ENCODE measurements at regions not wholly inside any gene's neighbourhood (a gene's known extent, or its start where the extent isn't known, plus 50 kb on each side); places are given as distances from the start of the nearest gene placed in this dataset.
"Not testable (repeated sequence)": the region's sequence is repeated elsewhere in the genome, so short reads cannot be mapped to it uniquely, and the experiment has no call there.

GRCh38 chr9:113665064-113665463 lies 201.5 kb downstream of the RGS3 start:
- DNase-seq (ENCODE audit: low read depth): no peak

GRCh38 chr9:113665756-113666155 lies 202.2 kb downstream of the RGS3 start:
- no peak for DNase-seq (ENCODE audit: low read depth)

GRCh38 chr9:113668061-113668460 lies 204.5 kb downstream of the RGS3 start:
- no peak for DNase-seq (ENCODE audit: low read depth)

GRCh38 chr9:113669522-113670115 lies 206.1 kb downstream of the RGS3 start:
- no peak for DNase-seq (ENCODE audit: low read depth)

- no peak for DNase-seq (ENCODE audit: low read depth)
Measured at GRCh38 chr9:113673726-113674125, 202.4 kb upstream of the ZNF618 start.

- no peak for DNase-seq (ENCODE audit: low read depth)
Measured at GRCh38 chr9:113674436-113674835, 201.7 kb upstream of the ZNF618 start.

- no peak for DNase-seq (ENCODE audit: low read depth)
Measured at GRCh38 chr9:113675475-113675941, 200.6 kb upstream of the ZNF618 start.

- no peak for DNase-seq (ENCODE audit: low read depth)
Measured at GRCh38 chr9:113677057-113677456, 199.1 kb upstream of the ZNF618 start.

GRCh38 chr9:113677569-113677968 lies 198.5 kb upstream of the ZNF618 start:
- DNase-seq (ENCODE audit: low read depth): no peak

- no peak for DNase-seq (ENCODE audit: low read depth)
Measured at GRCh38 chr9:113678119-113678858, 197.8 kb upstream of the ZNF618 start.

- DNase-seq (ENCODE audit: low read depth): no peak
Measured at GRCh38 chr9:113678859-113679256, 197.3 kb upstream of the ZNF618 start.

GRCh38 chr9:113682297-113682771 lies 193.8 kb upstream of the ZNF618 start:
- no peak for DNase-seq (ENCODE audit: low read depth)

GRCh38 chr9:113685636-113686035 lies 190.5 kb upstream of the ZNF618 start:
- not testable (repeated sequence) for DNase-seq (ENCODE audit: low read depth)

GRCh38 chr9:113687107-113687679 lies 188.9 kb upstream of the ZNF618 start:
- DNase-seq (ENCODE audit: low read depth): no peak

GRCh38 chr9:113687680-113688371 lies 188.3 kb upstream of the ZNF618 start:
- no peak for DNase-seq (ENCODE audit: low read depth)

- no peak for DNase-seq (ENCODE audit: low read depth)
Measured at GRCh38 chr9:113690055-113690740, 185.9 kb upstream of the ZNF618 start.

- no peak for DNase-seq (ENCODE audit: low read depth)
Measured at GRCh38 chr9:113692256-113692655, 183.9 kb upstream of the ZNF618 start.

GRCh38 chr9:113694912-113695311 lies 181.2 kb upstream of the ZNF618 start:
- no peak for DNase-seq (ENCODE audit: low read depth)

GRCh38 chr9:113695440-113695851 lies 180.7 kb upstream of the ZNF618 start:
- DNase-seq (ENCODE audit: low read depth): no peak

- DNase-seq (ENCODE audit: low read depth): no peak
Measured at GRCh38 chr9:113695901-113696300, 180.2 kb upstream of the ZNF618 start.

GRCh38 chr9:113701774-113702755 lies 174.0 kb upstream of the ZNF618 start:
- DNase-seq (ENCODE audit: low read depth): no peak

Measured in activated T-helper 1 cell treated with Interleukin-2 at 50 U/mL for 16 hours (primary cell).